ENCODE measurements at regions not wholly inside any gene's neighbourhood (a gene's known extent, or its start where the extent isn't known, plus 50 kb on each side); places are given as distances from the start of the nearest gene placed in this dataset.

- no peaks in the 10 kb centered on the region for H4K20me1 ChIP-seq (ENCODE audit: control insufficient read depth, insufficient read depth, low read depth, low read length)
- H3K27ac ChIP-seq (ENCODE audit: low read depth, low read length) = no peak overlapping the region
- no peaks in the 10 kb centered on the region for H3K4me1 ChIP-seq (ENCODE audit: control insufficient read depth, low read length)
- no peaks in the 10 kb centered on the region for H3F3A ChIP-seq (ENCODE audit: control insufficient read depth, insufficient read depth)
- no peak for TF ChIP-seq EZH2phosphoT487 (IDR thresholded peaks at IDR 0.05; ENCODE audit: borderline replicate concordance, low read length)
- no peak overlapping the region for H3K4me3 ChIP-seq (ENCODE audit: low read length)
- peaks cover 9% of the 10 kb centered on the region; the same call in 1 of the 2 replicates for H3K9me3 ChIP-seq (ENCODE audit: control insufficient read depth, insufficient read depth, low read length)
- no peaks in the 10 kb centered on the region for H3K36me3 ChIP-seq (ENCODE audit: control insufficient read depth, low read length)
- H3K27me3 ChIP-seq (ENCODE audit: control insufficient read depth, low read length) = no peaks in the 10 kb centered on the region
- no peaks in the 10 kb centered on the region for H3K79me2 ChIP-seq (ENCODE audit: control insufficient read depth, low read length)
- H3K4me2 ChIP-seq (ENCODE audit: low read length) = no peak overlapping the region
- H3K9me2 ChIP-seq (replicated peaks; ENCODE audit: control insufficient read depth, low read length) = no peaks in the 10 kb centered on the region
Measured at GRCh38 chr1:29825941-29826415, 589.7 kb downstream of the PTPRU start.

- no peak overlapping the region for H3K4me2 ChIP-seq (ENCODE audit: low read length)
- no peak overlapping the region for H3K4me3 ChIP-seq (ENCODE audit: low read length)
- no peaks in the 10 kb centered on the region for H3F3A ChIP-seq (ENCODE audit: control insufficient read depth, insufficient read depth)
- H3K27me3 ChIP-seq (ENCODE audit: control insufficient read depth, low read length) = no peaks in the 10 kb centered on the region
- H3K9me3 ChIP-seq (ENCODE audit: control insufficient read depth, insufficient read depth, low read length) = peaks cover 9% of the 10 kb centered on the region; the same call in 1 of the 2 replicates
- H3K79me2 ChIP-seq (ENCODE audit: control insufficient read depth, low read length) = no peaks in the 10 kb centered on the region
- no peaks in the 10 kb centered on the region for H3K36me3 ChIP-seq (ENCODE audit: control insufficient read depth, low read length)
- TF ChIP-seq EZH2phosphoT487 (IDR thresholded peaks at IDR 0.05; ENCODE audit: borderline replicate concordance, low read length) (no peak), CTCF (IDR thresholded peaks at IDR 0.05; ENCODE audit: low read depth, low read length, poor library complexity, severe bottlenecking) (no peak)
- no peaks in the 10 kb centered on the region for H3K4me1 ChIP-seq (ENCODE audit: control insufficient read depth, low read length)
- H3K27ac ChIP-seq (ENCODE audit: low read depth, low read length) = no peak overlapping the region
- H3K9me2 ChIP-seq (replicated peaks; ENCODE audit: control insufficient read depth, low read length) = no peaks in the 10 kb centered on the region
- no peaks in the 10 kb centered on the region for H4K20me1 ChIP-seq (ENCODE audit: control insufficient read depth, insufficient read depth, low read depth, low read length)
Measured at GRCh38 chr1:29825274-29825940, 589.1 kb downstream of the PTPRU start.

GRCh38 chr1:29824511-29825273 lies 588.4 kb downstream of the PTPRU start:
- Histone ChIP-seq H3K36me3 (ENCODE audit: control insufficient read depth, low read length) (no peaks in the 10 kb centered on the region), H3K4me1 (ENCODE audit: control insufficient read depth, low read length) (no peaks in the 10 kb centered on the region)
- TF ChIP-seq EZH2phosphoT487 (IDR thresholded peaks at IDR 0.05; ENCODE audit: borderline replicate concordance, low read length) = no peak
- no peak for TF ChIP-seq CTCF (IDR thresholded peaks at IDR 0.05; ENCODE audit: low read depth, low read length, poor library complexity, severe bottlenecking)

GRCh38 chr1:29824025-29824424 lies 587.7 kb downstream of the PTPRU start:
- TF ChIP-seq CTCF (IDR thresholded peaks at IDR 0.05; ENCODE audit: low read depth, low read length, poor library complexity, severe bottlenecking) = no peak
- no peak for TF ChIP-seq EZH2phosphoT487 (IDR thresholded peaks at IDR 0.05; ENCODE audit: borderline replicate concordance, low read length)
- no peaks in the 10 kb centered on the region for H3K36me3 ChIP-seq (ENCODE audit: control insufficient read depth, low read length)
- no peaks in the 10 kb centered on the region for H4K20me1 ChIP-seq (ENCODE audit: control insufficient read depth, insufficient read depth, low read depth, low read length)
- H3K4me2 ChIP-seq (ENCODE audit: low read length) = no peak overlapping the region
- H3K9me3 ChIP-seq (ENCODE audit: control insufficient read depth, insufficient read depth, low read length) = peaks cover 9% of the 10 kb centered on the region; the same call in 1 of the 2 replicates
- no peaks in the 10 kb centered on the region for H3K79me2 ChIP-seq (ENCODE audit: control insufficient read depth, low read length)
- 0 out of 2 replicates have a peak, but pooled peaks cover 3% of the 10 kb centered on the region for H3K27me3 ChIP-seq (ENCODE audit: control insufficient read depth, low read length)
- no peaks in the 10 kb centered on the region for H3K9me2 ChIP-seq (replicated peaks; ENCODE audit: control insufficient read depth, low read length)
- H3K4me3 ChIP-seq (ENCODE audit: low read length) = no peak overlapping the region
- H3F3A ChIP-seq (ENCODE audit: control insufficient read depth, insufficient read depth) = no peaks in the 10 kb centered on the region
- no peak overlapping the region for H3K27ac ChIP-seq (ENCODE audit: low read depth, low read length)
- H3K4me1 ChIP-seq (ENCODE audit: control insufficient read depth, low read length) = no peaks in the 10 kb centered on the region

More at GRCh38 chr1:29824511-29825273, 588.4 kb downstream of the PTPRU start:
- 0 out of 2 replicates have a peak, but pooled peaks cover 3% of the 10 kb centered on the region for H3K27me3 ChIP-seq (ENCODE audit: control insufficient read depth, low read length)
- H4K20me1 ChIP-seq (ENCODE audit: control insufficient read depth, insufficient read depth, low read depth, low read length) = no peaks in the 10 kb centered on the region
- H3K4me2 ChIP-seq (ENCODE audit: low read length) = no peak overlapping the region
- H3K9me3 ChIP-seq (ENCODE audit: control insufficient read depth, insufficient read depth, low read length) = peaks cover 9% of the 10 kb centered on the region; the same call in 1 of the 2 replicates
- no peaks in the 10 kb centered on the region for H3K79me2 ChIP-seq (ENCODE audit: control insufficient read depth, low read length)
- H3F3A ChIP-seq (ENCODE audit: control insufficient read depth, insufficient read depth) = no peaks in the 10 kb centered on the region
- H3K4me3 ChIP-seq (ENCODE audit: low read length) = no peak overlapping the region
- no peaks in the 10 kb centered on the region for H3K9me2 ChIP-seq (replicated peaks; ENCODE audit: control insufficient read depth, low read length)
- H3K27ac ChIP-seq (ENCODE audit: low read depth, low read length) = no peak overlapping the region
